T-helper 2 cell treated with Interferon-gamma antibody and Interleukin-4, amounts not matched to agents 100 ng/mL and 5 ng/mL, for 36 hours (primary cell): ENCODE measurements at regions not wholly inside any gene's neighbourhood (a gene's known extent, or its start where the extent isn't known, plus 50 kb on each side); places are given as distances from the start of the nearest gene placed in this dataset.

ENCODE experiments used
- intact Hi-C: fragments of 100-400 bp; cut with micrococcal nuclease; formaldehyde crosslinking; loops from one replicate; pipeline ENCODE4 v1.15.1; 2023

GRCh38 chr2:211061612-211062296 is 505.4 kb downstream of the CPS1 start:
- intact Hi-C loops: no loop called here

GRCh38 chr2:211062297-211062612 is 505.9 kb downstream of the CPS1 start:
- intact Hi-C loops: no loop called here

- intact Hi-C loops: no loop called here
Measured at GRCh38 chr2:211067029-211067428, 510.6 kb downstream of the CPS1 start.

DNA sequence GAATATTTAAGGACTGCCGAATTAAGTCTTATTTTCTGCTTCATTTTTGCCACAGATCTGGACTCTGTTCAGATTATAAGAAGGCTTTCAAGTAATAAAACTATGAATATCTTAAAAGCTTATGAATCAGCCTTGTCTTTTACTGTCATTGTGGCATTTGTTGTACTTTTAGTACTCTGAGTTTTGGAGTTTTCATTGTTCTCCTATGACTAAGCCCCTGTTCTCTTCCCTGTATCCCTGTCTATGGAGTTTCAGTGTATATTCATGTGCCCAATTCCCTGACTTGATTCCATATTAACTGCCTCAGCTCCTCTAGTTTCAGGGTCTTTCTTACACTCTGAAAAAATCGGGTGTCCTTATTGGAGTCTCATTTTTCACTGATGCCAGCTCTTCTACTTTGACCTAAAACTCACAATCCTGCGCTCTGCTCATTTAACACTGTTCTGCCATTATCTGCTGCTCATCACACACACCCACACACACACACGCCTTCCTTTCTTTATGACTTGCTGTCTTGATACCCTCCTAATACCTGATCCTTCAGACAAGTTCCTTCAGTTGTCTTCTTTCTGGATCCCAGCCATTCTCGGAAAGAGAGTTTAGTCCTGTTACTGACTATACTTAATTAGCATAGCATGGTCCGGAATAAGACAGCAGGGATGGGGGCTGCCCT is 511.8 kb downstream of the CPS1 start:
- intact Hi-C loops: no loop called here

DNA sequence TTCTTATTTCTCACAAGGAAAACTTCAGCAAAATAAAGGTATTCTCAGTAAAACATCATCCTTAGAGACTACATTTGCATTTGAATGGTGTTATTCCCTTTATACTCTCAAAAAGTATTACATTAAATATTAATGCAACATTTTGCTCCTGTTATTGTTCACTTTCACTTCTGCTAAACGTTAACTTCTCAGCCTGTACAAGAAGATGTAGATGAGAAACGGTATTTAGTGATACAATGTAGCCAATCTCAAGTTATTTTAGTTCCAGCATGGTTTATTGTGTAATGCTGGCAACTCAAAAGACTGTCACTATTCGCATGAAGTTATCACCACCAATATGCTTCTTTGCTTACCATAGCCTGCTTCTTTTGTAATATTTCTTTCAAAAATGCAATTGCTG is 514.1 kb downstream of the CPS1 start:
- intact Hi-C loops: no loop called here

DNA sequence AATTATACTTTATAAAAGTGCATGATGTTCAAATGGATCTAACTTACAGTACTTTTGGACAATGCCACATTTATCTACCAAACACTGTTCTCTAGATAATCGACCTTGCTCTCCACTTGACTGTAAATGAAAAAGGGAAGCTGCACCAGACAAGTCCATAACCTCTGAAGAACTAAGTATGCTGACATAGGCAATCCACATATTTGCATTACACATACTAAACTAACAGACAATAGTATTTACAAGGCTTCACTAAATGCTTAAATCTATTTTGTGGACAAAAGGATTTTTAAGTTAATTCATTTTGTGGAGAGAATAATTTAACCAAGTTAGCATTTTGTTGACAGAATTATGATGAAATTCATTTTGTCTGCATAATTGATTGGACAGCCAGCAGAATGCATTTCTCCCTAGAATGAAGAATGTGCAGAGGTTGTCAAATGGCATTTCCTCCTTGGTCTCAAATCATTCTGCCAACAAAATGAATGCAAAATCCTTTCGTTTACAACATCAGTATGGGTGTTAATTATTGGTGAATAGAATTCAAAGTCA is 520.9 kb downstream of the CPS1 start:
- intact Hi-C loops: no loop called here

GRCh38 chr2:211084352-211084751 is 528.0 kb downstream of the CPS1 start:
- intact Hi-C loops: loop anchor here (2.0 kb wide), 1 partner anchor 1482 kb away; no protein-coding TSS in a partner anchor

DNA sequence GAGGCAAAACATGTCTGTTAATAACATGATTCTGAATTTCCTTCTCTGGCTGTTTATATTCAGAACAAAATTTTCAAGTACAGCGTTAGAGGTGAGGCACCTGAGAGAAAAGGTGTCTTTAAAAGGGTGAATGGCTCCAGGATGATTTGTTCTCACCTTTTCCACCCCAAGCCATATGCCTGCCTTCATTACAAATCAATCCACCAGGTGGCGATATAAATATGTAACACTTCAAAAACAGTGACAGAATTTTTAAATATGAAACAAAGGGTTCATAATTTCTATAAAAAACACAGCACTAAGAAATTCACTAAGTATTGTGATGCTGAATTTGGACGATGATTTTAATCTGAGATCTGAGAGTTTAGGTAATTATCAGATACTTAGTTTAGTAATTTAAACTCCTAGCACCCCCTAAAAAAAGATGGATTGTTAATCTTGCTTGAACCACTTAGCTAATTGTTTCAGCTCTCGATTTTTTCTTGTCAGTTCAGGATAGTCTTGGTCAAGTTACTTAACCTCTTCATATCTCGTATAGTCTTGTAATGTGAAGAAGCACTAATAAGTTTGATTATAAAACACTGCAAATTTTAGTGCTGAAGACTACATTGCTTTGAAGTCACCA is 528.8 kb downstream of the CPS1 start:
- intact Hi-C loops: loop anchor here (1.0 to 2.0 kb wide), 2 partner anchors 73 to 1482 kb away; no protein-coding TSS in a partner anchor

DNA sequence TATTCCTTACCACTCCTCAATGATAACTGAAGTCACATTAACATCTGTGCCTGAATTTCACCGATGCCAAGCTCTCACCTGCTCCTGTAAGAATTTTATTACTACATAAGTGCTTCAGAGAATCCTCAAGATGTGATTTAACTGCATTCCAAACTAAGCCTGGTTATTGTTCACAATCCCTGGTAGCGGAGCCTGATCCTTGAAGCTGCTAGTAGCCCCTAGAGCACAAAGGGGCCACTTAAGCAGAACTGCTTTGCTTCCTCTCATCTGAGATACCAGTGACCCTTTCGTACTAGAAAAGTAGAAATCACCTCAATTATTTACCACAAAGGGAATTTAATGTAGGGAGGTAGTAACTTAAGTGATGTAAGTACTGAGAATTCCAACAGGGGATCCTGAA is 529.6 kb downstream of the CPS1 start:
- intact Hi-C loops: no loop called here

- intact Hi-C loops: no loop called here
Measured at GRCh38 chr2:211089127-211089526, 532.7 kb downstream of the CPS1 start.

- intact Hi-C loops: no loop called here
Measured at GRCh38 chr2:211093743-211094303, 537.4 kb downstream of the CPS1 start.

DNA sequence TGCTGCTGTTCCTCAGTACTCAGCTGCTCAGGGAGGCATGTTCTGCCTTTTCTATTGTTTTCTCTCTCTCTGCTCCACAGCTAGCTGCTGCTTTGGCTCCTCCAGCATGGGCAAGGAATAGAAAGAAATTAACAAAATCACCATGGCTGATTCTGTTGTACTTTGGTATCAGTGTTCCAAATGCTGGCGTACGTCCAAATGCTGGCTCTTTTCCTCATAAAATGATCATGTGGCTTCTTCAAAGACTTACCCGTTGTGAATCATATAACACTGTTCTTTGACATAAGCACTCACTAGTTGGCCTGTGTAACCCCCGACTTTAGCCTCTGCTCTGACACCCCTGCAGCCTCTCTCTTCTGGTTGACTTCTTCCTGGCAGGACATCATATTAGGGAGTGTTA is 547.6 kb downstream of the CPS1 start:
- intact Hi-C loops: no loop called here

GRCh38 chr2:211113334-211114175 is 557.2 kb downstream of the CPS1 start:
- intact Hi-C loops: no loop called here

DNA sequence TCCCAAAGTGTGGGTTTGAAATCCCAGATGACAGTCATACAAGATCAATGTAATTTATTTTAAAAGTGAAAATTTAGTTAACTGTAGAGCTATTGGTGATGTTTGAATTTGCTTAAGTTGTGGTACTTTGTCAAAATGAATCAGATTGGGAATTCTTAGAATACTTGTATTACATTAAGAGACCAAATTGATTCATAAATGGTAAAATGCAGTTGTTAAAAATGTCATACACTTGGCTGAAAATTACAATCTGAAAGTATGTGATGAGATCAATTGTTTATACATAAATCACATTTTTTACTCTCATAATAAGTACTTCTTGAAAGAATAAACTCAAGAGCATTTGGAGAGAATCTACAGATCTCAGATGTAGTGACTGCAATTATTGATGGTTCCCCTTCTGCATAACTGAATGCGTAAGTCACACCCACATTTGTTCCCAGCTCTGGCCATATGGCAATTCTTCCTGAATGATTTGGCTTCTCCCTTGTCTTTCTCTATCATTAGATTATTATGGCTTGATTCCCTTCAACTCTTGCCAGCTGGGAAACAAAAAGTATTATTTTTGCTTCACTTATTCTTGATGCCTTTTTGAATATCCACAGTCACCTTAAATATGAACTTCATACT is 558.5 kb downstream of the CPS1 start:
- intact Hi-C loops: no loop called here

GRCh38 chr2:211117026-211117425 is 560.6 kb downstream of the CPS1 start:
- intact Hi-C loops: no loop called here

- intact Hi-C loops: no loop called here
Measured at GRCh38 chr2:211126256-211126655, 569.9 kb downstream of the CPS1 start.

DNA sequence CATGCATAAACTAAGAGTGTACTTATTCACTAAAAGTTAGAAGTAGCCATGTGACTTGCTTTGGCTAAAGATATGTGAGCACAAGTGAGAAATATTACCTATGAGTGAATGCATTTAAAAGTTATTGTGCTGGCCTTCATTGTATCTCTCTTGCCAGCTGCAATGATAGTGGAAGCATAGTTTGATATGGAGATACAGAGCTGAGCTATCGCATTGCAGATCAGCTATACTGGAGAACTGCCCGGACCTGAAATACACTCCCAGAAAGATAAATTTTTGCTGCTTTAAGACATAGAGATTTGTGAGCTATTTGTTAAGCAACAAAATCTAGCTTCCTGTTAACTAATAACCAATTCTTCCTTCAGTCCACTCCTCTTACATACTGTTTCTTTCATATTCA is 571.1 kb downstream of the CPS1 start:
- intact Hi-C loops: no loop called here

- intact Hi-C loops: no loop called here
Measured at GRCh38 chr2:211128287-211128686, 571.9 kb downstream of the CPS1 start.

DNA sequence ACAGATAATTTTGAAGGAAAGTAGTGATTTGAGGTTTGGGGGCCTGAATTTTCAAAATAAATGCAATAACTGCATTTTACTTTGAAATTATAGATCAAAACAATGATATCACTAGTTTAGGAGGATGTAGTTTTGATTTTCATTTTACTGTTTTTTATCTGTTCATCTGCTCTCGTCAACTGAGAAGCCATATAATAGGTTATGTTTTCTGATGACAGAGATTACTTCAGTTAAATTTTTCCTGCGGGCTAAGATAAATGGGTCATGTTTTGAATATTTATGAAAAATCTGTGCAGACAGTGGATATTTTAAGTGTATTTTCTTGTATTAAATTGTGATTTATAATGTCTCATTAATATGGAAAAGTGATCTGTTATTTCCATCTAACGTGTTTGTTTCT is 573.4 kb downstream of the CPS1 start:
- intact Hi-C loops: no loop called here

DNA sequence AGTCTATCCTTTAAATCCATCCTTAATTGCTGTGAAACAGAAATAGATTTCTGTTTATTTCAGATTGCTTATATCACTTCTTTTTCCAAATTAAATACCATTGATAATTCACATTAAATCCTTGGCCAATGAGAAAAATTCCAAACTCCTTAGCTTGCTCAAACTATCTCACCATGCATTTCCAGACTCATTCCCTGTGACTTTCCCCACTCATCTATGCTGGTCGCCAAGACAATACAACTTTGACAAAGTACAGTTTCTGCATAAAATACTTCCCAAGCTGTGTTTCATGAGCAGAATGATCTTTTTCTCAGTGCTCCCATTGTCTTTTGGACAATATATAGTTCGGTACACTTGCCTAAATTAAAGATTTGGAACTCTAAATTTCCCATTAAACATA is 575.6 kb downstream of the CPS1 start:
- intact Hi-C loops: no loop called here

DNA sequence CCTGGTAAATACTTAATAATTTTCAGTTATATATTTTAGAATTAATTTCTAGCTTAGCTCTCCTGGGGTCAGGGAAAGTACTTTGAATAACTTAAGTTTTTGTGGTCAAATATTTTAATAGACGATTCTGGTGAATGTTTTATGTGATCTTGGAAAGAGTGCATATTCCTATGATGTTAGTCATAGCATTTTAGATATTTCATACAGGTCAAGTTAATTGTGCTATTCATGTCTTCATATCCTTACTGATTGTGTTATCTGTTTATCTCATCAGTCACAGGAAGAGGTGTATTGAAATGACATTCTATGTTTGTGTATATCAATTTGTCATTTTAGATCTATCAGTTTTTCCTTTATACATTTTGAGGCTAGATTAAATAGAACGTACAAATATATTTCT is 576.2 kb downstream of the CPS1 start:
- intact Hi-C loops: no loop called here
